IPS-15b (cell line): ENCODE measurements at regions not wholly inside any gene's neighbourhood (a gene's known extent, or its start where the extent isn't known, plus 50 kb on each side); places are given as distances from the start of the nearest gene placed in this dataset.
"Not testable (repeated sequence)": the region's sequence is repeated elsewhere in the genome, so short reads cannot be mapped to it uniquely, and the experiment has no call there.

Source experiments
- H3K27me3 ChIP-seq: one replicate; pipeline ENCODE4 v1.6.1; 2013; ENCODE audit warnings: low read length; ENCODE audit not compliant: control insufficient read depth, insufficient read depth
- H3K36me3 ChIP-seq: one replicate; pipeline ENCODE4 v1.6.1; 2013; ENCODE audit warnings: low read length; ENCODE audit not compliant: control insufficient read depth, insufficient read depth
- H3K4me1 ChIP-seq: one replicate; pipeline ENCODE4 v1.6.1; 2013; ENCODE audit warnings: mild to moderate bottlenecking, low read length; ENCODE audit not compliant: control insufficient read depth, insufficient read depth
- H3K4me3 ChIP-seq: one replicate; pipeline ENCODE4 v1.5.1; 2013; ENCODE audit warnings: low read depth, low read length
- H3K9ac ChIP-seq: one replicate; pipeline ENCODE4 v1.6.1; 2013; ENCODE audit warnings: low read depth, mild to moderate bottlenecking, low read length
- H3K9me3 ChIP-seq: one replicate; pipeline ENCODE4 v1.6.1; 2013; ENCODE audit warnings: mild to moderate bottlenecking, low read length; ENCODE audit not compliant: control insufficient read depth, insufficient read depth

GRCh38 chr2:145905371-145905770 lies 1385.5 kb upstream of the ZEB2 start:
- Histone ChIP-seq H3K4me3 (no peak overlapping the region), H3K4me1 (no peaks in the 10 kb centered on the region), H3K36me3 (no peaks in the 10 kb centered on the region), H3K9ac (no peak overlapping the region), H3K9me3 (peaks cover 9% of the 10 kb centered on the region), H3K27me3 (no peaks in the 10 kb centered on the region)

- Histone ChIP-seq H3K36me3 (no peaks in the 10 kb centered on the region), H3K27me3 (no peaks in the 10 kb centered on the region), H3K9ac (no peak overlapping the region), H3K4me3 (no peak overlapping the region), H3K9me3 (peaks cover 5% of the 10 kb centered on the region), H3K4me1 (no peaks in the 10 kb centered on the region)
These were observed 1377.2 kb upstream of the ZEB2 start for GRCh38 chr2:145897151-145897550.

- Histone ChIP-seq H3K4me3 (no peak overlapping the region), H3K4me1 (no peaks in the 10 kb centered on the region), H3K27me3 (no peaks in the 10 kb centered on the region), H3K36me3 (no peaks in the 10 kb centered on the region), H3K9me3 (no peaks in the 10 kb centered on the region), H3K9ac (no peak overlapping the region)
These were observed 1368.0 kb upstream of the ZEB2 start for GRCh38 chr2:145887915-145888314.

- H3K9me3 ChIP-seq, H3K27me3 ChIP-seq, H3K9ac ChIP-seq, H3K4me1 ChIP-seq, H3K4me3 ChIP-seq, H3K36me3 ChIP-seq: not testable (repeated sequence)
These were observed 1361.1 kb upstream of the ZEB2 start for GRCh38 chr2:145880997-145881396.

GRCh38 chr2:145875016-145875415 lies 1355.1 kb upstream of the ZEB2 start:
- no peaks in the 10 kb centered on the region for H3K36me3 ChIP-seq
- no peaks in the 10 kb centered on the region for H3K4me1 ChIP-seq
- H3K9ac ChIP-seq, result no peak overlapping the region
- no peak overlapping the region for H3K4me3 ChIP-seq
- H3K9me3 ChIP-seq, result no peaks in the 10 kb centered on the region
- no peaks in the 10 kb centered on the region for H3K27me3 ChIP-seq

- H3K4me3 ChIP-seq, result no peak overlapping the region
- no peaks in the 10 kb centered on the region for H3K4me1 ChIP-seq
- H3K9ac ChIP-seq, result no peak overlapping the region
- H3K27me3 ChIP-seq, result no peaks in the 10 kb centered on the region
- no peaks in the 10 kb centered on the region for H3K36me3 ChIP-seq
- no peaks in the 10 kb centered on the region for H3K9me3 ChIP-seq
These were observed 1354.5 kb upstream of the ZEB2 start for GRCh38 chr2:145874466-145874865.

GRCh38 chr2:145864501-145864900 lies 1344.6 kb upstream of the ZEB2 start:
- no peak overlapping the region for H3K9ac ChIP-seq
- H3K4me3 ChIP-seq, result no peak overlapping the region
- no peaks in the 10 kb centered on the region for H3K9me3 ChIP-seq
- no peaks in the 10 kb centered on the region for H3K36me3 ChIP-seq
- H3K4me1 ChIP-seq, result peaks cover 6% of the 10 kb centered on the region
- no peaks in the 10 kb centered on the region for H3K27me3 ChIP-seq

GRCh38 chr2:145861940-145862339 lies 1342.0 kb upstream of the ZEB2 start:
- H3K4me3 ChIP-seq, result no peak overlapping the region
- H3K27me3 ChIP-seq, result no peaks in the 10 kb centered on the region
- H3K36me3 ChIP-seq, result no peaks in the 10 kb centered on the region
- no peaks in the 10 kb centered on the region for H3K9me3 ChIP-seq
- no peak overlapping the region for H3K9ac ChIP-seq
- peaks cover 6% of the 10 kb centered on the region for H3K4me1 ChIP-seq

- H3K9me3 ChIP-seq, result no peaks in the 10 kb centered on the region
- H3K36me3 ChIP-seq, result no peaks in the 10 kb centered on the region
- no peak overlapping the region for H3K9ac ChIP-seq
- H3K4me3 ChIP-seq, result no peak overlapping the region
- peaks cover 6% of the 10 kb centered on the region for H3K4me1 ChIP-seq
- no peaks in the 10 kb centered on the region for H3K27me3 ChIP-seq
These were observed 1340.2 kb upstream of the ZEB2 start for GRCh38 chr2:145860083-145860482.

- Histone ChIP-seq H3K27me3 (no peaks in the 10 kb centered on the region), H3K36me3 (no peaks in the 10 kb centered on the region), H3K9ac (no peak overlapping the region), H3K4me1 (no peaks in the 10 kb centered on the region), H3K4me3 (no peak overlapping the region), H3K9me3 (no peaks in the 10 kb centered on the region)
These were observed 1335.2 kb upstream of the ZEB2 start for GRCh38 chr2:145855142-145855541.

GRCh38 chr2:145854039-145854755 lies 1334.3 kb upstream of the ZEB2 start:
- Histone ChIP-seq H3K9me3 (no peaks in the 10 kb centered on the region), H3K27me3 (no peaks in the 10 kb centered on the region), H3K36me3 (no peaks in the 10 kb centered on the region), H3K4me1 (no peaks in the 10 kb centered on the region), H3K9ac (no peak overlapping the region), H3K4me3 (no peak overlapping the region)

GRCh38 chr2:145851730-145852129 lies 1331.8 kb upstream of the ZEB2 start:
- Histone ChIP-seq H3K4me3 (no peak overlapping the region), H3K4me1 (no peaks in the 10 kb centered on the region), H3K9ac (no peak overlapping the region), H3K9me3 (no peaks in the 10 kb centered on the region), H3K27me3 (no peaks in the 10 kb centered on the region), H3K36me3 (no peaks in the 10 kb centered on the region)
